Liver (tissue), 8 donors: ENCODE measurements at regions not wholly inside any gene's neighbourhood (a gene's known extent, or its start where the extent isn't known, plus 50 kb on each side); places are given as distances from the start of the nearest gene placed in this dataset.

Source experiments
- DNase-seq: peaks from one replicate; pipeline ENCODE4 v3.0.0-alpha.2; 2017; ENCODE audit warnings: low spot score
- H3K27ac ChIP-seq, 2 donors: one replicate each; pipeline ENCODE4 v1.7.0; 2013; ENCODE audit warnings: inconsistent platforms in 2 of 2, low read length in 2 of 2, control low read depth in 1 of 2, low read depth in 1 of 2, mild to moderate bottlenecking in 1 of 2
- H3K27me3 ChIP-seq, 4 donors: one replicate each; pipeline versions ENCODE4 v1.6.1 to v1.7.0; 2013; ENCODE audit warnings: low read length in 3 of 4, inconsistent platforms in 1 of 4, mild to moderate bottlenecking in 1 of 4, moderate library complexity in 1 of 4; ENCODE audit not compliant: control insufficient read depth in 4 of 4, insufficient read depth in 4 of 4
- H3K36me3 ChIP-seq, 4 donors: one replicate each; pipeline versions ENCODE4 v1.6.1 to v1.7.0; 2013; ENCODE audit warnings: low read length in 3 of 4, mild to moderate bottlenecking in 3 of 4, low read depth in 1 of 4, moderate library complexity in 1 of 4; ENCODE audit not compliant: control insufficient read depth in 4 of 4, insufficient read depth in 3 of 4
- H3K4me1 ChIP-seq, 4 donors: one replicate each; pipeline versions ENCODE4 v1.6.1 to v1.7.0; 2013; ENCODE audit warnings: low read length in 3 of 4, mild to moderate bottlenecking in 3 of 4, moderate library complexity in 1 of 4; ENCODE audit not compliant: control insufficient read depth in 4 of 4, insufficient read depth in 4 of 4
- H3K4me3 ChIP-seq, 3 donors: one replicate each; pipeline versions ENCODE4 v1.6.1 to v1.7.0; 2013; ENCODE audit warnings: low read length in 3 of 3, control low read depth in 1 of 3, low read depth in 1 of 3, mild to moderate bottlenecking in 1 of 3
- H3K9ac ChIP-seq, 2 donors: one replicate each; pipeline ENCODE4 v1.7.0; 2013; ENCODE audit warnings: low read length in 2 of 2, mild to moderate bottlenecking in 2 of 2, moderate library complexity in 2 of 2, control low read depth in 1 of 2, low read depth in 1 of 2
- H3K9me3 ChIP-seq, 4 donors: one replicate each; pipeline versions ENCODE4 v1.6.1 to v1.7.0; 2013; ENCODE audit warnings: low read length in 3 of 4; ENCODE audit not compliant: control insufficient read depth in 4 of 4
- FOXA1 ChIP-seq: IDR thresholded peaks from 2 replicates; pipeline ENCODE4 v1.6.1; 2016; ENCODE audit warnings: antibody characterized with exemption
- HNF4A ChIP-seq, 2 donors: conservative IDR thresholded peaks; 2 replicates each; pipeline ENCODE4 v1.6.1; 2016; ENCODE audit warnings: antibody characterized with exemption in 2 of 2, mild to moderate bottlenecking in 2 of 2
- HNF4G ChIP-seq: IDR thresholded peaks from 2 replicates; pipeline ENCODE4 v1.6.1; 2016; ENCODE audit warnings: antibody characterized with exemption
- JUND ChIP-seq, 2 donors: IDR thresholded peaks; 2 replicates each; pipeline ENCODE4 v1.6.1; 2016; ENCODE audit warnings: antibody characterized with exemption in 2 of 2
- NR2F2 ChIP-seq: IDR thresholded peaks from 2 replicates; pipeline ENCODE4 v1.6.1; 2016; ENCODE audit warnings: antibody characterized with exemption
- RAD21 ChIP-seq, 2 donors: IDR thresholded peaks; 2 replicates each; pipeline ENCODE4 v1.6.1; 2016; ENCODE audit warnings: antibody characterized with exemption in 2 of 2, mild to moderate bottlenecking in 2 of 2
- RXRA ChIP-seq, 2 donors: IDR thresholded peaks; 2 replicates each; pipeline ENCODE4 v1.6.1; 2017 to 2018; ENCODE audit warnings: antibody characterized with exemption in 2 of 2, mild to moderate bottlenecking in 1 of 2
- SP1 ChIP-seq: IDR thresholded peaks from 2 replicates; pipeline ENCODE4 v1.6.1; 2018; ENCODE audit warnings: antibody characterized with exemption, mild to moderate bottlenecking
- YY1 ChIP-seq: IDR thresholded peaks from 2 replicates; pipeline ENCODE4 v1.6.1; 2016; ENCODE audit warnings: antibody characterized with exemption, mild to moderate bottlenecking
- WGBS: extraction: QIAGEN DNeasy Blood & Tissue Kit; methylation state at CpG from one replicate; pipeline ENCODE4 v1.1.7; 2013; 5-methylcytosine and 5-hydroxymethylcytosine counted together
- TF ChIP-seq, protein P1 (sequence below): IDR thresholded peaks from 2 replicates; pipeline ENCODE4 v1.6.1; 2016; ENCODE audit warnings: antibody characterized with exemption
- TF ChIP-seq, protein P2 (sequence below): IDR thresholded peaks from 2 replicates; pipeline ENCODE4 v1.6.1; 2016; ENCODE audit warnings: antibody characterized with exemption, mild to moderate bottlenecking
- TF ChIP-seq, protein P3 (sequence below): IDR thresholded peaks from 2 replicates; pipeline ENCODE4 v1.6.1; 2016; ENCODE audit warnings: antibody characterized with exemption
- TF ChIP-seq, protein P4 (sequence below): fragments of 150-350 bp; IDR thresholded peaks from 2 replicates; pipeline ENCODE4 v1.5.1; 2017; ENCODE audit warnings: improper control_type of control experiment, low read depth, low read length; ENCODE audit not compliant: missing input control
- donor health status: healthy.
- donor health status: healthy.
- donor health status: healthy.
- donor health status: healthy.
- donor health status: healthy.

DNA sequence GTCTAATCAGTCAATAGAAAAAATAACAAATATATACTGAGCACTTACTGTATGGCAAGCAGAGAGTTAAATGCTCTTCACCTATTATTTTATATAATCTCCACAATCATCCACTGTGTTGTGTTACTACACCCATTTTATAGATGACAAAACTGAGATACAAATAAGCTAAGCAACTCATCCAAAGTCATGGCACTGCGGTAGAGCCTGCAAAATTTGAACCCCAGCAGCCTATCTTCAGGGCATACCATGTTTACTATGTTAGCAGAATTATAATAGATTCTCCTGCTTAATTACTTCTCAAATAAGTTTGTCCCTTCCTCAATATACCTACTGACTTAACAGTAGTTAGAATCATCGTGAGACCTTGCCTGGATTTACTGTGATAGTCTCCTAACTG is 53.6 kb upstream of the PCED1B start:
- no peak overlapping the region for H3K4me3 ChIP-seq

DNA sequence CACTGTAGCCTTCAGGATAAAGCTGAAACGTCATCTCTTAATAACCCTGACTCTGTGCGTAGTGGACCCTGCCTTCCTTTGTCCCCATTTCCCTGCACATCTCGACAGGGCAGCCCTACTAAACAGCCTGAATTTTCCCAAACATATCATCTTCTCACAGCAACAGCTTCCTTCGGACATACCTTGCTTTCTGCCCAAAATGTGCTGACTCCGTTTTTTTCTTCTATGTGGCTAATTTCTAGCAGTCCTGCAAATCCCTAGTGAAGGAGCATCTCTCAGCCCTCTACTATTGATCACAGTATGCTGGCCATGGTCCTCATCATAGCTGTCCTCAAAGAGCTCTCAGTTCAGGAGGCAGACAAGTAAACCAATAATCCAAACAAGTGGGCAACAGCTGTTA is 53.1 kb upstream of the PCED1B start:
- H3K36me3 ChIP-seq = no peaks in the 10 kb centered on the region
- no peaks in the 10 kb centered on the region for H3K9me3 ChIP-seq

More for the DNA sequence above, 53.6 kb upstream of the PCED1B start:
- no peak overlapping the region for H3K27ac ChIP-seq
- no peaks in the 10 kb centered on the region for H3K27me3 ChIP-seq
- H3K9ac ChIP-seq = no peak overlapping the region
- H3K36me3 ChIP-seq = no peaks in the 10 kb centered on the region
- no peak for TF ChIP-seq FOXA1
- TF ChIP-seq NR2F2 = no peak
- TF ChIP-seq YY1 = no peak
- no peak for TF ChIP-seq RXRA (IDR thresholded peaks at IDR 0.05)
- no peak for TF ChIP-seq SP1
- TF ChIP-seq, protein P1, sequence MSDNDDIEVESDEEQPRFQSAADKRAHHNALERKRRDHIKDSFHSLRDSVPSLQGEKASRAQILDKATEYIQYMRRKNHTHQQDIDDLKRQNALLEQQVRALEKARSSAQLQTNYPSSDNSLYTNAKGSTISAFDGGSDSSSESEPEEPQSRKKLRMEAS = no peak
- TF ChIP-seq RAD21 (IDR thresholded peaks at IDR 0.05) = no peak
- TF ChIP-seq, protein P2, sequence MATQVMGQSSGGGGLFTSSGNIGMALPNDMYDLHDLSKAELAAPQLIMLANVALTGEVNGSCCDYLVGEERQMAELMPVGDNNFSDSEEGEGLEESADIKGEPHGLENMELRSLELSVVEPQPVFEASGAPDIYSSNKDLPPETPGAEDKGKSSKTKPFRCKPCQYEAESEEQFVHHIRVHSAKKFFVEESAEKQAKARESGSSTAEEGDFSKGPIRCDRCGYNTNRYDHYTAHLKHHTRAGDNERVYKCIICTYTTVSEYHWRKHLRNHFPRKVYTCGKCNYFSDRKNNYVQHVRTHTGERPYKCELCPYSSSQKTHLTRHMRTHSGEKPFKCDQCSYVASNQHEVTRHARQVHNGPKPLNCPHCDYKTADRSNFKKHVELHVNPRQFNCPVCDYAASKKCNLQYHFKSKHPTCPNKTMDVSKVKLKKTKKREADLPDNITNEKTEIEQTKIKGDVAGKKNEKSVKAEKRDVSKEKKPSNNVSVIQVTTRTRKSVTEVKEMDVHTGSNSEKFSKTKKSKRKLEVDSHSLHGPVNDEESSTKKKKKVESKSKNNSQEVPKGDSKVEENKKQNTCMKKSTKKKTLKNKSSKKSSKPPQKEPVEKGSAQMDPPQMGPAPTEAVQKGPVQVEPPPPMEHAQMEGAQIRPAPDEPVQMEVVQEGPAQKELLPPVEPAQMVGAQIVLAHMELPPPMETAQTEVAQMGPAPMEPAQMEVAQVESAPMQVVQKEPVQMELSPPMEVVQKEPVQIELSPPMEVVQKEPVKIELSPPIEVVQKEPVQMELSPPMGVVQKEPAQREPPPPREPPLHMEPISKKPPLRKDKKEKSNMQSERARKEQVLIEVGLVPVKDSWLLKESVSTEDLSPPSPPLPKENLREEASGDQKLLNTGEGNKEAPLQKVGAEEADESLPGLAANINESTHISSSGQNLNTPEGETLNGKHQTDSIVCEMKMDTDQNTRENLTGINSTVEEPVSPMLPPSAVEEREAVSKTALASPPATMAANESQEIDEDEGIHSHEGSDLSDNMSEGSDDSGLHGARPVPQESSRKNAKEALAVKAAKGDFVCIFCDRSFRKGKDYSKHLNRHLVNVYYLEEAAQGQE = no peak
- no peak for TF ChIP-seq JUND (IDR thresholded peaks at IDR 0.05)
- TF ChIP-seq, protein P3, sequence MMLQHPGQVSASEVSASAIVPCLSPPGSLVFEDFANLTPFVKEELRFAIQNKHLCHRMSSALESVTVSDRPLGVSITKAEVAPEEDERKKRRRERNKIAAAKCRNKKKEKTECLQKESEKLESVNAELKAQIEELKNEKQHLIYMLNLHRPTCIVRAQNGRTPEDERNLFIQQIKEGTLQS = no peak
- TF ChIP-seq, protein P4, sequence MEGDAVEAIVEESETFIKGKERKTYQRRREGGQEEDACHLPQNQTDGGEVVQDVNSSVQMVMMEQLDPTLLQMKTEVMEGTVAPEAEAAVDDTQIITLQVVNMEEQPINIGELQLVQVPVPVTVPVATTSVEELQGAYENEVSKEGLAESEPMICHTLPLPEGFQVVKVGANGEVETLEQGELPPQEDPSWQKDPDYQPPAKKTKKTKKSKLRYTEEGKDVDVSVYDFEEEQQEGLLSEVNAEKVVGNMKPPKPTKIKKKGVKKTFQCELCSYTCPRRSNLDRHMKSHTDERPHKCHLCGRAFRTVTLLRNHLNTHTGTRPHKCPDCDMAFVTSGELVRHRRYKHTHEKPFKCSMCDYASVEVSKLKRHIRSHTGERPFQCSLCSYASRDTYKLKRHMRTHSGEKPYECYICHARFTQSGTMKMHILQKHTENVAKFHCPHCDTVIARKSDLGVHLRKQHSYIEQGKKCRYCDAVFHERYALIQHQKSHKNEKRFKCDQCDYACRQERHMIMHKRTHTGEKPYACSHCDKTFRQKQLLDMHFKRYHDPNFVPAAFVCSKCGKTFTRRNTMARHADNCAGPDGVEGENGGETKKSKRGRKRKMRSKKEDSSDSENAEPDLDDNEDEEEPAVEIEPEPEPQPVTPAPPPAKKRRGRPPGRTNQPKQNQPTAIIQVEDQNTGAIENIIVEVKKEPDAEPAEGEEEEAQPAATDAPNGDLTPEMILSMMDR = no peak
- TF ChIP-seq HNF4G = no peak
- WGBS = 92% methylated on average over 2 of the region's 2 CpGs
- no peaks in the 10 kb centered on the region for H3K9me3 ChIP-seq
- H3K4me1 ChIP-seq = peaks cover 0 to 5% (median 2%) of the 10 kb centered on the region in 4 donors
- no peak for DNase-seq

More for the DNA sequence above, 53.1 kb upstream of the PCED1B start:
- WGBS = 71% methylated on average over 5 of the region's 5 CpGs
- DNase-seq = no peak
- TF ChIP-seq NR2F2 (no peak), HNF4A (conservative IDR thresholded peaks at IDR 0.05) (no peak), RXRA (IDR thresholded peaks at IDR 0.05) (no peak), YY1 (no peak)
- TF ChIP-seq, protein P1 = no peak
- TF ChIP-seq, protein P3 = no peak
- H3K4me1 ChIP-seq = peaks cover 0 to 5% (median 1%) of the 10 kb centered on the region in 4 donors
- no peak overlapping the region for H3K4me3 ChIP-seq
- no peak overlapping the region for H3K9ac ChIP-seq
- H3K27ac ChIP-seq = no peak overlapping the region
- no peaks in the 10 kb centered on the region for H3K27me3 ChIP-seq
